ENCODE measurements at regions not wholly inside any gene's neighbourhood (a gene's known extent, or its start where the extent isn't known, plus 50 kb on each side); places are given as distances from the start of the nearest gene placed in this dataset.
"Not testable (repeated sequence)": the region's sequence is repeated elsewhere in the genome, so short reads cannot be mapped to it uniquely, and the experiment has no call there.

GRCh38 chr10:64528294-64529002 is 1007.2 kb downstream of the REEP3 start:
- DNase-seq, result no peak

DNA sequence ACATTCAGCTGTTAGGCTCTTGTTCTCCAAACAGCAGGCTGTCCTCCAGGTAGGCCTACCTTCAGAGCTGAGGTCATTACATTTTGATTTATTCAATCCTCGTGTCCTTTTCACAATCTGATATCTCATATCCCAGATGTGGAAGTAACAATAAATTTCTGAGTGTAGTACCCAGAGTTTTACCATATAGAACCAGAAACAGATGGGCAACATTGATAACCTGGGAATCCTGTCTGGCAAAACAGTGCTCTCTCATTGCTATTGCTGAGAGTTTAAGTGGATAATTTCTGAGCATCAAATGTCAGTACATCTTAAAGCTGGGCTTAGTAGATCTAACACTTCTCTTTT is 1007.8 kb downstream of the REEP3 start:
- DNase-seq, result no peak

DNA sequence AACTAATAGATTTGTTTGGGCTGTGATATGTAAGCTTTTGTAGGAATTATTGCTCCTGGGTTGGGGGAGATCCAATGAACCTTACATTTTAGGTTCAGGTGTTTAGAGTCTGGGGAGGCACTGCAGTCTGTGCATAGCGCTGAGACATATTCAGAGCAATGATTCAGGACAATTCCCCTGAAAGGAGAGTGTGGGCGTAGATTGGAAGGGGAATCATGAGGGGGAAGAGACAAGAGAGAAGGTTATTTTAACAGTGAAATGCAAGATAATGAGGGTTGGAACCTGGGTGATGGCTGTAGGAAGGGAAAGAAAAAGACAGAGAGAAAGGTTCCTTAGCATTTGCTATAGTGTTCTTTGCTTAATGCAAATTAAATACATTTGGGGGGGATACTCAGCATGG is 1013.4 kb downstream of the REEP3 start:
- DNase-seq, result no peak

- no peak for DNase-seq
Measured at GRCh38 chr10:64535131-64535867, 1014.1 kb downstream of the REEP3 start.

DNA sequence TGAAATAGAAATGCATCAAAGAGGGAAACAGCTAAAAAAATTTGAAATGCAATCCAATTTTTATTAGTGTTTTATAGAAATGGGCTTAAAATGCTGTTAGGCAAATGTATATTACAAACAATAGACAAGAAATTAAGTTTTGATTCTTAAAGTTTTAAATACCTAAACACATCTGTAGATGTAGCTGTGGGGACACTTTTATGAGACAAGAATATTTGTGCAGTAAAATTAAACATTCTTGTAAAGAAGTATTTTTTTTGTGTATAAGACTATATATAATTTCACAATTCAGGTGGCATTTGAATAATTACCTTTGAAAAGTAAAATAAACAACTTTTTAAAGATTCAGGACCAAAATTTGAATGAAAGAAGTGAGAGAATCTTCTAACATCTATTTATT is 1015.9 kb downstream of the REEP3 start:
- no peak for DNase-seq

- no peak for DNase-seq
Measured at GRCh38 chr10:64537928-64538327, 1016.7 kb downstream of the REEP3 start.

GRCh38 chr10:64546073-64546472 is 1024.9 kb downstream of the REEP3 start:
- no peak for DNase-seq

DNA sequence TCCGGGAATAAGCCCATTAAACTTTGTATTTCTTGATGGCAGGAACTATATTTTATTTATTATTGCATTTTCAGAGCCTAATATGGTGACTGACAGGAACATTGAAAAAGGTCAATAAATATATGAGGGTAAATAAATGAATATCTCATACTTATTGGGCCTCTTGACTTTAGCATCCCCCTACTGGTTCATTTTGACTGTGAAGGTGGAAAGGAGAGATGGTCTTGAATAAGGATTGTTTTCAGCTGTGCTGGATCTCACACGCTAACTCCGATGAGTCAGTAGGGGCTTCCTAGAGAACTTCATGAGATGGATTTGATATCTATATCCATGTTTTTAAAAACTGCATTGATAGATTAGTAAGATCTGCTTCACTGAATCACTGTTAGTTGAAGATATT is 1026.0 kb downstream of the REEP3 start:
- no peak for DNase-seq

- no peak for DNase-seq
Measured at GRCh38 chr10:64555666-64556065, 1034.5 kb downstream of the REEP3 start.

- no peak for DNase-seq
Measured at GRCh38 chr10:64558094-64558835, 1037.1 kb downstream of the REEP3 start.

DNA sequence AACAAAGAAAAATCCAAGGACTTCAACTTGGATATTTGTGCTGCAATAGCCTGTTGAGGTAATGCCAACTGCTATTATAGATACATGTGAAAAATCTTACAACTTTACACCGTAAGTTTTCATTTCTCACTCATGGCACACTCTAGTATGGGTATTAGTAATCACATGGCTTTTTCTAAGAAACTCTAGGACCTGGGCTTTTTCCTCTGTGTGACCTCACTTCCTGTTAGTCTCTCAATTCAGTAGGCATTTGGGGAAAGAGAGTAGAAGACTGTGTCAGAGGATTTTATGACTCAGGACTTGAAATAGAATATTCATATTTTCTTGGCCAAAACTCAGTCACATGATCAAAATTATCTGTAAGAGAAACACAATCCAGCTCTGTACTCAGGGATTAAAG is 1049.9 kb downstream of the REEP3 start:
- no peak for DNase-seq

DNA sequence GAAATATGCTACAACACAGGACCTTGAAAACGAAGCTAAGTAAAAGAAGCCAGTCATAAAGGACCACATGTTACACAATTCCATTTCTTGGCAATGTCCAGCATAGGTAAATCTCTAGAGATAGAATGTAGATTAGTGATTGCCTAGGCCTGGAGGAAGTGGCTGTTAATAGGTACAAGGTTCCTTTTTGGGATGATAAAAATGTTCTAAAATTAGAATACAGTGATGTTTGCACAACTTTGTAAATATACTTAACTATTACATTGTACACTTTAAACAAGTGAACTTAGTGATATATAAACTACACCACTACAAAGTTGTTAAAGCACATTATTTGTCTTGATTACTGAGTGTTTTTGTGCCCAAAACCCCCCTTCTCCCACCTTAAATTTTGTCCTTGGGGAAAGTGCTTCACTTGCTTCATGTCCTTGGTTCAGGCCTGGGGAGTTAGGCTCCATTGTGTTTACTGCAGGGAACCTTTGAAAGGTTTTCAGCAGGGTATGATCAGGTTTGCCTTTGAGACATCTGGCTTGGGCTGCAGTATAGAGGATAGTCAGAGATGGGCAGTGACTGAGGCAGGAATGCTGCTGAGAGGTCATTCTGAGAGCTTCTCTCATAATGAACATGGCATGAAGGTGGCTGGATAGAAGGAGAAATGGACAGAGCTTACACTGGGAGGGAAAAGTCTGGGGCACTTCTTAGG is 1052.6 kb downstream of the REEP3 start:
- DNase-seq, result no peak

GRCh38 chr10:64574371-64574770 is 1053.2 kb downstream of the REEP3 start:
- no peak for DNase-seq

DNA sequence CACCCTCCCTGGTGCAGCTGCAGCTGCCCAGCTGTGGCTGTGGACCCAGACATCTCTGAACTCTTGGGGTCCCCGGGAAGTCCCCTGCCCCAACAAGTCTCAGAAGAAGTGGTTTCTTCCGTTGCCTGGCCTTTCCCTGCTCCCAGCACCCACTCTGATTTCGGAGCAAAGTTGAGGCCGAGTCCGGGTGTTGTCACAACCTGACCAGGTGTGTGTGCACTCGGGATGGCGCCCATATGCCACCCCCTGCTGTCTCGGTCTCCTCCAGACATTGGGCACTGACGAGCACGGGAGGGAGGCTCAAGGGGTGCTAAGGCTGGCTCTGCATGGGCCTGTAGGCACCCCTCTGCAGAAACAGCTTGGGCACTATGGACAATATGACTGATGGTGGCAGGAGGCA is 1055.3 kb downstream of the REEP3 start:
- no peak for DNase-seq

- DNase-seq, result not testable (repeated sequence)
Measured at GRCh38 chr10:64578757-64579156, 1057.6 kb downstream of the REEP3 start.

DNA sequence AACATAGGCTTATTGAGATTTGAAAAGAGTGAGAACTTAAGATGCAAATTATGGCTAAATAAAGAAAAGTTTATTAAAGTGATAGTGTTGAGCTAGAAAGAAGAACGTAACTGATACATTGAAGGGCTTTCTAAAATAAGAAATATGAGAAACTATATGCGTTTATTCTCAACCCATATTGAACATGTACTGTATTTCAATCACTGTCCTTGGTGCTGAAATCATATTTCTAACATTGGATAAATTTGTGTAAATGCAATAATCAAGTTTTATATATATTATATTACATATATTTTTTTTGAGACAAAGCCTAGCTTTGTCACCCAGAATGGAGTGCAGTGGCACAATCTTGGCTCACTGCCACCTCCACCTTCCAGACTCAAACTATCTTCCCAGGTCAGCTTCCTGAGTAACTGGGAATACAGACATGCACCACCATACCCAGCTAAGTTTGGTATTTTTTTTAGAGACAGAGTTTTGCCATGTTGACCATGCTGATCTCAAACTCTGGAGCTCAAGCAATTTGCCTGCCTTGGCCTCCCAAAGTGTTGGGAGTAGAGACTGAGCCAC is 1065.8 kb downstream of the REEP3 start:
- no peak for DNase-seq

DNA sequence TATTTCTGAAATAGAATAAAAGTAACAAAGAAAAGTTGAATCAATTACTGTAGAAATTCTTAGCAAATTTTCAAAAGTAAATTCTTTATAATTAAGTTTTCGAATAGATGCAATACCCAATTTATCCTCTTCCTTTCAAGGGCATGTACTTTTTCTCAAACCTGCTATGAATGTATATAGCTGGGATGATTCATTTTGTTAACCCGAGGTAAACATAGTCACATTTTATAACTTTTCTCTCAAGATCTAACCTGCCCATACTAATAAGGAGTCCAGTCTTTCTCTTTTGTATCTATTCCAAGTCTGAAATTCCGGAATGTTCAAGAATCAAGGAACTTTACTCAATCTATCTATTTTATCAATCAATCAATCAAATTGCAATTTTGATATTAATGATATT is 1072.9 kb downstream of the REEP3 start:
- DNase-seq, result no peak

DNA sequence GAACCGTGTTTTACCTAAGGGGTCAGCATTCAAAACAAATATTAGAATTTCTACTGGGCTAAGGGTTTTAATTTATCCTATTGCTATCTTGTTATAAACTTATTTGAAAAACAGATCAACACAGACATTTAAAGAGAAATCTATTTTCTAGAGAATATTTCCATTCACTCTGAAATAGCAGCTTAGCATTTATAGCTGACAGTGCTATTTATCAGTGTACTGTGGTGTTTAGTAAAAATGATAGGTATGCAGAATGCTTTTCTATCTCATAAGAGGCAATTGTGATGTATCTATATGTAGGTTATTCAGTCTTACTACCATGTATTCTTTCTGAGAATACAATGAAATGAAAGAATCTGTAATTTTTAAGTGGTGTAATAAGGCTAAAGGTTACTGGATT is 1077.4 kb downstream of the REEP3 start:
- no peak for DNase-seq

- DNase-seq, result no peak
Measured at GRCh38 chr10:64601298-64601697, 1080.1 kb downstream of the REEP3 start.

- no peak for DNase-seq
Measured at GRCh38 chr10:64617085-64617484, 1095.9 kb downstream of the REEP3 start.

DNA sequence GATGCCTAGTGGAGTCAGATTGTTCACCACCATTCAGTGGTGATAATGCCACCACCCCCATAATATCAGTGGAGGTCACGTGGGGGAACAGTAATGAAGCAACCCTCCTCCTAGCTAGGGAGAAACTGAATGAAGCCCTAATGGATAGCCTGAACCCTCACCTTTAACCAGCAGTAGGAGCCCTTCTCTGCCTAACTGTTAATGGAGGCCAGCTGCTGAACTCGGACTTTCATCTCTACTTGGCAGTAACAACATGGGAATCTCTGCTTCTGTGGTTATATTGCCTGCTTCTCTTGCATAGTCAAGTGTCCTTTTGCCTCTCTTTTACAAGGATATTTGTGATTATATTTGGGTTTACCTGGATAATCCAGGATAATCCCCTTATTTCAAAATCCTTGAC is 1097.9 kb downstream of the REEP3 start:
- DNase-seq, result no peak

DNA sequence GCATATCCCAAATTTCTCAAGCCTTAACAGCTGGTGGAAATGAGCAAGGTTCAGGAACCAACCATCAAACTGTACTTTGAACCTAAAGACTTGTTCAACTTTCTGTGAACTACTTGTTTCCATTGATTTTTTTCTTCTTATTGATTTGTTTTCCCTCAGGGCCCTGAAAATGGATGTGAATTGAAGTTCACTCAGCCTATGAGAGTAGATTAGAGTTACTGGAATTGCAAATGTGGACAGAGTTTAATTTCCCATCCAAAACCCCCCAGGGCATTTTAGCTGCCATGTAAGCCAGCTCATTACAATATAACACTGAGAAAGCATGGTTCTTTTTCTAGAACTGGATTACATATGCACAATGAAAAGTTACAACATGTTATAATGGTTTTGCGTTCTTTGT is 1105.7 kb downstream of the REEP3 start:
- no peak for DNase-seq

DNA sequence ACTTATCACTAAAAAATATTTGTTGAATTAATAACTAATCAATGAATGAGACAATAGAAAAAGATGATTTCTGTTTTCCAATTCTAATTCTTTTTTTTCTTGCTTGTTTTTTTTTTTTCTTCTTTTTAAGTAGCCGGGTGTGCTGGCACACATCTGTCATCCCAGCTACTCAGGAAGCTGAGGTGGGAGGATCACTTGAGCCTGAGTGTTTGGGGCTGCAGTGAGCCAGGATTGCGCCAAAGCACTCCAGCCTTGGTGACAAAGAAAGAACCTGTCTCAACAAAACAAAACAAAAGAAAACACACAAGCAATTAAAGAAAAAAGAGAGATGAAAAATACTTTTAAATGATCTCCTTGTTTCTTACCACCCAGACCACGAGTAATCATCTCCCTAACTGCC is 1109.3 kb downstream of the REEP3 start:
- no peak for DNase-seq

Measured in CD4-positive, alpha-beta T cell treated with Interleukin-4 for 4 hours (primary cell).